ENCODE measurements at regions not wholly inside any gene's neighbourhood (a gene's known extent, or its start where the extent isn't known, plus 50 kb on each side); places are given as distances from the start of the nearest gene placed in this dataset.

GRCh38 chr5:15385037-15385436, 114.9 kb upstream of the FBXL7 start:
- no peaks in the 10 kb centered on the region for H3K9me2 ChIP-seq (replicated peaks; ENCODE audit: low read length)
- ChIA-PET CTCF (no interaction called here), POLR2A (ENCODE audit: unreplicated experiment) (no interaction called here)
- H3K79me2 ChIP-seq (ENCODE audit: low read length) = no peaks in the 10 kb centered on the region
- no peaks in the 10 kb centered on the region for H3F3A ChIP-seq (ENCODE audit: low read length, unreplicated experiment)
- TF ChIP-seq EZH2 (IDR thresholded peaks at IDR 0.05; ENCODE audit: low read length, unreplicated experiment) (no peak), EZH2phosphoT487 (IDR thresholded peaks at IDR 0.05; ENCODE audit: borderline replicate concordance, low read length) (no peak)
- TF ChIP-seq, protein P1, sequence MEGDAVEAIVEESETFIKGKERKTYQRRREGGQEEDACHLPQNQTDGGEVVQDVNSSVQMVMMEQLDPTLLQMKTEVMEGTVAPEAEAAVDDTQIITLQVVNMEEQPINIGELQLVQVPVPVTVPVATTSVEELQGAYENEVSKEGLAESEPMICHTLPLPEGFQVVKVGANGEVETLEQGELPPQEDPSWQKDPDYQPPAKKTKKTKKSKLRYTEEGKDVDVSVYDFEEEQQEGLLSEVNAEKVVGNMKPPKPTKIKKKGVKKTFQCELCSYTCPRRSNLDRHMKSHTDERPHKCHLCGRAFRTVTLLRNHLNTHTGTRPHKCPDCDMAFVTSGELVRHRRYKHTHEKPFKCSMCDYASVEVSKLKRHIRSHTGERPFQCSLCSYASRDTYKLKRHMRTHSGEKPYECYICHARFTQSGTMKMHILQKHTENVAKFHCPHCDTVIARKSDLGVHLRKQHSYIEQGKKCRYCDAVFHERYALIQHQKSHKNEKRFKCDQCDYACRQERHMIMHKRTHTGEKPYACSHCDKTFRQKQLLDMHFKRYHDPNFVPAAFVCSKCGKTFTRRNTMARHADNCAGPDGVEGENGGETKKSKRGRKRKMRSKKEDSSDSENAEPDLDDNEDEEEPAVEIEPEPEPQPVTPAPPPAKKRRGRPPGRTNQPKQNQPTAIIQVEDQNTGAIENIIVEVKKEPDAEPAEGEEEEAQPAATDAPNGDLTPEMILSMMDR (conservative IDR thresholded peaks at IDR 0.05; ENCODE audit: low read depth, low read length) = no peak
- H3K27ac ChIP-seq (ENCODE audit: low read length) = no peak overlapping the region
- H4K20me1 ChIP-seq (ENCODE audit: low read length) = no peaks in the 10 kb centered on the region
- no TSS peak for BruUV-seq (replicated peaks)
- H3K4me1 ChIP-seq (ENCODE audit: insufficient read depth, low read length) = no peaks in the 10 kb centered on the region
- no peak overlapping the region for H3K4me2 ChIP-seq (ENCODE audit: low read length)
- H2AFZ ChIP-seq (ENCODE audit: low read length) = no peak overlapping the region
- H3K4me3 ChIP-seq (ENCODE audit: low read length) = no peak overlapping the region
- no peak for ATAC-seq
- DNase-seq = no peak
- no peaks in the 10 kb centered on the region for H3K9me3 ChIP-seq (ENCODE audit: low read length)
- peaks cover 15% of the 10 kb centered on the region; the same call in 1 of the 2 replicates for H3K27me3 ChIP-seq (ENCODE audit: low read length)
- H3K36me3 ChIP-seq (ENCODE audit: low read depth, low read length) = no peaks in the 10 kb centered on the region
- intact Hi-C loops (cut with micrococcal nuclease) = no loop called here
- H3K9ac ChIP-seq (ENCODE audit: low read length) = no peak overlapping the region

- no TSS peak for BruUV-seq (replicated peaks)
- H3K27me3 ChIP-seq (ENCODE audit: low read length) = peaks cover 14% of the 10 kb centered on the region; the same call in 1 of the 2 replicates
- no peaks in the 10 kb centered on the region for H3K4me1 ChIP-seq (ENCODE audit: insufficient read depth, low read length)
- CTCF ChIA-PET = no interaction called here
- H3F3A ChIP-seq (ENCODE audit: low read length, unreplicated experiment) = no peaks in the 10 kb centered on the region
- TF ChIP-seq EZH2 (IDR thresholded peaks at IDR 0.05; ENCODE audit: low read length, unreplicated experiment) (no peak), EZH2phosphoT487 (IDR thresholded peaks at IDR 0.05; ENCODE audit: borderline replicate concordance, low read length) (no peak)
- TF ChIP-seq, protein P1 (conservative IDR thresholded peaks at IDR 0.05; ENCODE audit: low read depth, low read length) = no peak
- no peaks in the 10 kb centered on the region for H4K20me1 ChIP-seq (ENCODE audit: low read length)
- H3K4me2 ChIP-seq (ENCODE audit: low read length) = no peak overlapping the region
- no peak for DNase-seq
- no peak for ATAC-seq
- no peaks in the 10 kb centered on the region for H3K79me2 ChIP-seq (ENCODE audit: low read length)
- no peak overlapping the region for H3K27ac ChIP-seq (ENCODE audit: low read length)
- H3K9me3 ChIP-seq (ENCODE audit: low read length) = no peaks in the 10 kb centered on the region
- H3K9me2 ChIP-seq (replicated peaks; ENCODE audit: low read length) = no peaks in the 10 kb centered on the region
- POLR2A ChIA-PET (ENCODE audit: unreplicated experiment) = no interaction called here
- H3K9ac ChIP-seq (ENCODE audit: low read length) = no peak overlapping the region
- H2AFZ ChIP-seq (ENCODE audit: low read length) = no peak overlapping the region
- intact Hi-C loops (cut with micrococcal nuclease) = no loop called here
- no peaks in the 10 kb centered on the region for H3K36me3 ChIP-seq (ENCODE audit: low read depth, low read length)
- no peak overlapping the region for H3K4me3 ChIP-seq (ENCODE audit: low read length)
These were observed 115.4 kb upstream of the FBXL7 start for GRCh38 chr5:15384581-15384980.

- Histone ChIP-seq H3K27me3 (ENCODE audit: low read length) (peaks cover 11% of the 10 kb centered on the region; the same call in 1 of the 2 replicates), H2AFZ (ENCODE audit: low read length) (no peak overlapping the region), H3K4me2 (ENCODE audit: low read length) (no peak overlapping the region), H4K20me1 (ENCODE audit: low read length) (no peaks in the 10 kb centered on the region), H3K9ac (ENCODE audit: low read length) (no peak overlapping the region), H3K9me3 (ENCODE audit: low read length) (no peaks in the 10 kb centered on the region), H3K27ac (ENCODE audit: low read length) (no peak overlapping the region), H3K36me3 (ENCODE audit: low read depth, low read length) (no peaks in the 10 kb centered on the region), H3K9me2 (replicated peaks; ENCODE audit: low read length) (no peaks in the 10 kb centered on the region), H3K79me2 (ENCODE audit: low read length) (no peaks in the 10 kb centered on the region), H3F3A (ENCODE audit: low read length, unreplicated experiment) (no peaks in the 10 kb centered on the region), H3K4me1 (ENCODE audit: insufficient read depth, low read length) (no peaks in the 10 kb centered on the region), H3K4me3 (ENCODE audit: low read length) (no peak overlapping the region)
- TF ChIP-seq, protein P1 (conservative IDR thresholded peaks at IDR 0.05; ENCODE audit: low read depth, low read length) = no peak
- TF ChIP-seq EZH2 (IDR thresholded peaks at IDR 0.05; ENCODE audit: low read length, unreplicated experiment) (no peak), EZH2phosphoT487 (IDR thresholded peaks at IDR 0.05; ENCODE audit: borderline replicate concordance, low read length) (no peak)
- ChIA-PET POLR2A (ENCODE audit: unreplicated experiment) (no interaction called here), CTCF (no interaction called here)
- intact Hi-C loops (cut with micrococcal nuclease) = no loop called here
- no TSS peak for BruUV-seq (replicated peaks)
- DNase-seq (no peak), ATAC-seq (no peak)
These were observed 115.8 kb upstream of the FBXL7 start for GRCh38 chr5:15384176-15384575.

Data from PC-3 (cell line).